GM23338 (cell line): ENCODE measurements at regions not wholly inside any gene's neighbourhood (a gene's known extent, or its start where the extent isn't known, plus 50 kb on each side); places are given as distances from the start of the nearest gene placed in this dataset.
"Not testable (repeated sequence)": the region's sequence is repeated elsewhere in the genome, so short reads cannot be mapped to it uniquely, and the experiment has no call there.

ENCODE experiments used
- ATAC-seq: fragments of 200-7000 bp; cut with Tn5 transposase; 3 replicates; pipeline ENCODE4 v1.9.1; 2020
- DNase-seq: peaks from one replicate; pipeline ENCODE4 v3.0.0-alpha.2; 2015; ENCODE audit warnings: low spot score
- H2AFZ ChIP-seq: fragments of 200-600 bp; sonication (generic); 2 replicates; pipeline ENCODE4 v1.8.0; 2016; ENCODE audit warnings: antibody characterized with exemption, mild to moderate bottlenecking, moderate library complexity
- H3F3A ChIP-seq: fragments of 200-600 bp; sonication (generic); replicated peaks from 2 replicates; pipeline ENCODE4 v1.8.0; 2017; ENCODE audit warnings: antibody characterized with exemption, mixed run types, low read depth
- H3K27ac ChIP-seq: fragments of 200-600 bp; sonication (generic); 2 replicates; pipeline ENCODE4 v1.6.1; 2016; ENCODE audit warnings: low read depth
- H3K27me3 ChIP-seq: fragments of 200-600 bp; sonication (generic); 2 replicates; pipeline ENCODE4 v1.8.0; 2016; ENCODE audit warnings: mild to moderate bottlenecking, mixed run types, moderate library complexity; ENCODE audit not compliant: insufficient read depth
- H3K36me3 ChIP-seq: fragments of 200-600 bp; sonication (generic); 2 replicates; pipeline ENCODE4 v1.8.0; 2016; ENCODE audit warnings: mild to moderate bottlenecking; ENCODE audit not compliant: insufficient read depth
- H3K4me1 ChIP-seq: fragments of 200-600 bp; sonication (generic); 2 replicates; pipeline ENCODE4 v1.8.0; 2016; ENCODE audit warnings: mild to moderate bottlenecking, moderate library complexity; ENCODE audit not compliant: insufficient read depth
- H3K4me2 ChIP-seq: fragments of 200-600 bp; sonication (generic); 2 replicates; pipeline ENCODE4 v1.7.1; 2017; ENCODE audit warnings: mixed run types
- H3K4me3 ChIP-seq: fragments of 200-600 bp; sonication (generic); 2 replicates; pipeline ENCODE4 v1.6.1; 2016; ENCODE audit warnings: mixed run types
- H3K79me2 ChIP-seq: fragments of 200-600 bp; sonication (generic); replicated peaks from 2 replicates; pipeline ENCODE4 v1.8.0; 2017; ENCODE audit warnings: mild to moderate bottlenecking; ENCODE audit not compliant: insufficient read depth
- H3K9me2 ChIP-seq: fragments of 200-600 bp; sonication (generic); 2 replicates; pipeline ENCODE4 v1.8.0; 2017; ENCODE audit not compliant: insufficient read depth
- H4K20me1 ChIP-seq: fragments of 200-600 bp; sonication (generic); replicated peaks from 2 replicates; pipeline ENCODE4 v1.8.0; 2017; ENCODE audit warnings: mild to moderate bottlenecking; ENCODE audit not compliant: insufficient read depth
- H3K27ac Mint-ChIP-seq: 2 replicates; pipeline ENCODE4 v1.8.0; 2020; ENCODE audit warnings: inconsistent platforms, mild to moderate bottlenecking, moderate library complexity, mixed read lengths
- H3K27me3 Mint-ChIP-seq: 3 replicates; pipeline ENCODE4 v1.8.0; 2022; ENCODE audit warnings: low read depth, mild to moderate bottlenecking, moderate library complexity, mixed read lengths, inconsistent platforms; ENCODE audit not compliant: insufficient read depth, poor library complexity
- H3K36me3 Mint-ChIP-seq: 3 replicates; pipeline ENCODE4 v1.8.0; 2021; ENCODE audit warnings: low read depth, mild to moderate bottlenecking, inconsistent platforms, moderate library complexity, mixed read lengths
- H3K4me1 Mint-ChIP-seq: 3 replicates; pipeline ENCODE4 v1.8.0; 2020; ENCODE audit warnings: mild to moderate bottlenecking, inconsistent platforms, mixed read lengths
- H3K4me3 Mint-ChIP-seq: 3 replicates; pipeline ENCODE4 v1.8.0; 2021; ENCODE audit warnings: moderate library complexity, mild to moderate bottlenecking, inconsistent platforms, mixed read lengths
- H3K9me3 Mint-ChIP-seq: 3 replicates; pipeline ENCODE4 v1.8.0; 2020; ENCODE audit warnings: moderate library complexity, mild to moderate bottlenecking, inconsistent platforms, mixed read lengths
- JUNB ChIP-seq: IDR thresholded peaks from one replicate; pipeline ENCODE4 v1.6.1; 2016; ENCODE audit warnings: antibody characterized with exemption; ENCODE audit not compliant: unreplicated experiment
- NANOG ChIP-seq: IDR thresholded peaks from 2 replicates; pipeline ENCODE4 v1.6.1; 2016; ENCODE audit warnings: antibody characterized with exemption, borderline replicate concordance
- POLR2AphosphoS5 ChIP-seq: IDR thresholded peaks from 2 replicates; pipeline ENCODE4 v1.6.1; 2016; ENCODE audit warnings: antibody characterized with exemption, low read depth
- STAT1 ChIP-seq: IDR thresholded peaks from one replicate; pipeline ENCODE4 v1.6.1; 2016; ENCODE audit warnings: antibody characterized with exemption; ENCODE audit not compliant: unreplicated experiment
- ZNF114 ChIP-seq: fragments of 250-450 bp; sonication (Bioruptor Pico); IDR thresholded peaks from 2 replicates; pipeline ENCODE4 v1.5.0; 2020; ENCODE audit warnings: mild to moderate bottlenecking, moderate library complexity
- TF ChIP-seq, protein P1 (sequence below), 2 experiments: fragments of 200-600 bp in 1 of 2; sonication (generic) in 1 of 2; conservative IDR thresholded peaks; 2 replicates each; pipeline versions ENCODE4 v1.5.1 to v1.6.1; 2016 to 2017; ENCODE audit warnings: antibody characterized with exemption in 2 of 2, low read depth in 2 of 2, mild to moderate bottlenecking in 2 of 2, moderate library complexity in 1 of 2

DNA sequence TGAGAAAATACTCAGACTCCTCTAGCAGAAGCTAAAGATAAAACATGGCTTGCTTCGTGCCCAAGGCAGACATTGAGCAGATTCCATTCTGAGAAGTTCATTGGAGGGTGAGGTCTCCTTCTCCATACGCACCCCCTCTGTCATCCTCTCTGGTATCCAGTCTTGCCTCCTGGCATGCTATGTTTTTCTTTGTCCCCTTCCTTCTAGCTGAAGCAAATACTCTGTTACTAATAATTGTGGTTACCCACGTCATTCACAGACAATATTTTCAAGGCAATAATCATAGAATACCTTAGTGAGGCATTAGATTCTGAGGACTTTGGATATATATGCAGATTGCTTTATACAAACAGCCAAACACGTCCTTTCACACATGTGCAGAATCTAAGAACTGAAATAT lies 66.2 kb upstream of the KLF7 start:
- no peaks in the 10 kb centered on the region for H3K27me3 ChIP-seq
- no peak overlapping the region for H3K27ac ChIP-seq
- Mint-ChIP-seq H3K9me3 (no peaks in the 10 kb centered on the region), H3K27me3 (peaks cover 10% of the 10 kb centered on the region), H3K27ac (no peak overlapping the region), H3K4me1 (peaks cover 40% of the 10 kb centered on the region), H3K4me3 (no peak overlapping the region), H3K36me3 (no peaks in the 10 kb centered on the region)
- no peak for DNase-seq
- H3K79me2 ChIP-seq, result no peaks in the 10 kb centered on the region
- 0 out of 2 replicates have a peak, but pooled peaks cover 3% of the 10 kb centered on the region for H3K9me2 ChIP-seq
- no peak overlapping the region for H3K4me3 ChIP-seq
- no peak overlapping the region for H3K4me2 ChIP-seq
- no peak for ATAC-seq
- H4K20me1 ChIP-seq, result no peaks in the 10 kb centered on the region
- H3F3A ChIP-seq, result no peaks in the 10 kb centered on the region
- no peaks in the 10 kb centered on the region for H3K36me3 ChIP-seq
- no peak overlapping the region for H2AFZ ChIP-seq
- TF ChIP-seq NANOG (no peak), JUNB (no peak), ZNF114 (CRISPR knock-in tag) (no peak)
- TF ChIP-seq, protein P1, sequence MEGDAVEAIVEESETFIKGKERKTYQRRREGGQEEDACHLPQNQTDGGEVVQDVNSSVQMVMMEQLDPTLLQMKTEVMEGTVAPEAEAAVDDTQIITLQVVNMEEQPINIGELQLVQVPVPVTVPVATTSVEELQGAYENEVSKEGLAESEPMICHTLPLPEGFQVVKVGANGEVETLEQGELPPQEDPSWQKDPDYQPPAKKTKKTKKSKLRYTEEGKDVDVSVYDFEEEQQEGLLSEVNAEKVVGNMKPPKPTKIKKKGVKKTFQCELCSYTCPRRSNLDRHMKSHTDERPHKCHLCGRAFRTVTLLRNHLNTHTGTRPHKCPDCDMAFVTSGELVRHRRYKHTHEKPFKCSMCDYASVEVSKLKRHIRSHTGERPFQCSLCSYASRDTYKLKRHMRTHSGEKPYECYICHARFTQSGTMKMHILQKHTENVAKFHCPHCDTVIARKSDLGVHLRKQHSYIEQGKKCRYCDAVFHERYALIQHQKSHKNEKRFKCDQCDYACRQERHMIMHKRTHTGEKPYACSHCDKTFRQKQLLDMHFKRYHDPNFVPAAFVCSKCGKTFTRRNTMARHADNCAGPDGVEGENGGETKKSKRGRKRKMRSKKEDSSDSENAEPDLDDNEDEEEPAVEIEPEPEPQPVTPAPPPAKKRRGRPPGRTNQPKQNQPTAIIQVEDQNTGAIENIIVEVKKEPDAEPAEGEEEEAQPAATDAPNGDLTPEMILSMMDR (conservative IDR thresholded peaks at IDR 0.05; ENCODE audit: low read depth in 2 of 2), result no peak
- H3K4me1 ChIP-seq, result peaks cover 16% of the 10 kb centered on the region

DNA sequence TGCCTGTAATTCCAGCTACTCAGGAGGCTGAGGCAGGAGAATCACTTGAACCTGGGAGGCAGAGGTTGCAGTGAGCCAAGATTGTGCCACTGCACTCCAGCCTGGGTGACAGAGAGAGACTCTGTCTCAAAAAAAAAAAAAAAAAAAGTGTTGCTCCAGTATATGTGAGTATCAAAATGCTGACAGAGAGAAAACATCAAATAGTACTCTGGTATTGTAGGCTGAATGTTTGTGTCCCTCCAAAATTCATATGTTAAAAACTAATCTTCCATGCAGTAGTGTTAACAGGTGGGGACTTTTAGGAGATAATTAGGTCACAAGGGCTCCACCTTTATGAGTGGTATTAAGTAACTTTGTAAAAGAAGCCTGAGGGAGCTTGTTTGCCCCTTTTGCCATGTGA lies 67.4 kb upstream of the KLF7 start:
- H2AFZ ChIP-seq, H3K79me2 ChIP-seq, H4K20me1 ChIP-seq, H3K4me2 ChIP-seq, H3F3A ChIP-seq, H3K4me1 ChIP-seq, H3K9me3 Mint-ChIP-seq, H3K27ac Mint-ChIP-seq, H3K36me3 ChIP-seq, H3K4me3 ChIP-seq, ATAC-seq, H3K27me3 Mint-ChIP-seq, DNase-seq, H3K27ac ChIP-seq, H3K9me2 ChIP-seq, H3K27me3 ChIP-seq, H3K4me3 Mint-ChIP-seq, H3K36me3 Mint-ChIP-seq: not testable (repeated sequence)
- peaks cover 28% of the 10 kb centered on the region for H3K4me1 Mint-ChIP-seq

GRCh38 chr2:207233731-207234130 lies 68.0 kb upstream of the KLF7 start:
- Mint-ChIP-seq H3K4me3 (no peak overlapping the region), H3K27ac (no peak overlapping the region), H3K9me3 (no peaks in the 10 kb centered on the region), H3K27me3 (peaks cover 3% of the 10 kb centered on the region), H3K4me1 (peaks cover 23% of the 10 kb centered on the region), H3K36me3 (no peaks in the 10 kb centered on the region; the same call in 2 of the 3 replicates)
- Histone ChIP-seq H3K4me2 (no peak overlapping the region), H4K20me1 (no peaks in the 10 kb centered on the region), H3K36me3 (no peaks in the 10 kb centered on the region), H3K9me2 (0 out of 2 replicates have a peak, but pooled peaks cover 3% of the 10 kb centered on the region), H3K4me1 (peaks cover 10% of the 10 kb centered on the region; the same call in 1 of the 2 replicates), H2AFZ (0 out of 2 replicates have a peak overlapping the region, but pooled peaks have one; percentile 38), H3K27me3 (no peaks in the 10 kb centered on the region), H3K79me2 (no peaks in the 10 kb centered on the region), H3F3A (no peaks in the 10 kb centered on the region), H3K4me3 (no peak overlapping the region), H3K27ac (no peak overlapping the region)
- TF ChIP-seq POLR2AphosphoS5, result no peak
- no peak for TF ChIP-seq STAT1
- TF ChIP-seq, protein P1 (conservative IDR thresholded peaks at IDR 0.05; ENCODE audit: low read depth in 2 of 2), result no peak
- no peak for ATAC-seq
- DNase-seq, result no peak
